H1 (cell line): ENCODE measurements at regions not wholly inside any gene's neighbourhood (a gene's known extent, or its start where the extent isn't known, plus 50 kb on each side); places are given as distances from the start of the nearest gene placed in this dataset.

Experiments used
- ATF2 ChIP-seq: IDR thresholded peaks from 2 replicates; pipeline ENCODE4 v1.6.1; 2012; ENCODE audit warnings: low read length, inconsistent platforms
- BRCA1 ChIP-seq: IDR thresholded peaks from 2 replicates; pipeline ENCODE4 v1.6.1; 2012; ENCODE audit warnings: low read depth, low read length, improper control_type of control experiment
- CHD2 ChIP-seq: IDR thresholded peaks from 2 replicates; pipeline ENCODE4 v1.6.1; 2012; ENCODE audit warnings: low read length, improper control_type of control experiment
- CHD7 ChIP-seq: fragments of 300-600 bp; sonication (generic); IDR thresholded peaks from 2 replicates; pipeline ENCODE4 v1.7.1; 2012; ENCODE audit warnings: low read length, moderate library complexity, mild to moderate bottlenecking, inconsistent platforms; ENCODE audit not compliant: insufficient replicate concordance
- NRF1 ChIP-seq: IDR thresholded peaks from 2 replicates; pipeline ENCODE4 v1.6.1; 2011; ENCODE audit warnings: mild to moderate bottlenecking, low read depth, low read length, improper control_type of control experiment

GRCh38 chr6:6881438-6882225 lies 226.1 kb upstream of the RREB1 start (continued):
- no peak for TF ChIP-seq CHD7
- no peak for TF ChIP-seq BRCA1
- no peak for TF ChIP-seq ATF2
- TF ChIP-seq NRF1 = no peak
- TF ChIP-seq CHD2 = no peak
